ENCODE measurements at regions not wholly inside any gene's neighbourhood (a gene's known extent, or its start where the extent isn't known, plus 50 kb on each side); places are given as distances from the start of the nearest gene placed in this dataset.

DNA sequence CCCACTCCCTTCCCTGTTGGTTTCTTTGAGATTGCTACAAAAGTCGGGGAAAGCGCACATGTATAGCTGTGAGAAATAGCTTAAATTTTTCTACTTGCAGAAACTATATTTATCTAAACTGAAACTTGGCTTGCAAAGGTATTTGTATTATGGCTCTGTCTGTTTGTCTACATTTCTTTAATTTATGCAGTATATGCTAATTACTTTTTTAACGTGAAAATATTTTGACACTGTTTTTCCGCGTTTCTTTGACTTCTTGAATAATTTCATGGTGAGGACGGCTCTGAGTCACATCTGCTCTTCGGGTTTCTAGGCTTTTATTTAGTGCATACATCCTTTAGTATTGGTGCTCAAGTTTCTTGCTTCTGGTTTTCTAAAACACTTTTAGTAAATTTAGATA, 182.1 kb upstream of the ZRANB2 start:
- DNase-seq = no peak

DNA sequence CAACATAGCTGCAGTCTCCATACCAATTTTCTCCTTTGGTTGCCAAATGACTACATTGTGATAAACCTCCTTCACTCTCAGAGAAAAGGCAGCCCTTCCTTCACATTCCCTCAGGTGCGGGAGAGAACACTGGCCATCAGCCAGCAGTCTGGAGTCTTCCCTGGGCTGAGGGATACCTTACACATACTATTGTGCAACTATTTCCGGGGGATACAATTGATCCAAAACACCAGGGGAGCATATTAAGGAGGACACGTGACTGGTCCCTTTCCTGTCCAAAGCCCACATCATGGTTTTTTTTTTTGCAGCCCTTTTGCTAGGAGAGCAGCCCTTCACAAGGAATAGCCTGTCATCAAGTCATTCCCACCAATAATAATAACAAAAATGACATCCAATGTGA, 172.1 kb upstream of the ZRANB2 start:
- DNase-seq = no peak

DNA sequence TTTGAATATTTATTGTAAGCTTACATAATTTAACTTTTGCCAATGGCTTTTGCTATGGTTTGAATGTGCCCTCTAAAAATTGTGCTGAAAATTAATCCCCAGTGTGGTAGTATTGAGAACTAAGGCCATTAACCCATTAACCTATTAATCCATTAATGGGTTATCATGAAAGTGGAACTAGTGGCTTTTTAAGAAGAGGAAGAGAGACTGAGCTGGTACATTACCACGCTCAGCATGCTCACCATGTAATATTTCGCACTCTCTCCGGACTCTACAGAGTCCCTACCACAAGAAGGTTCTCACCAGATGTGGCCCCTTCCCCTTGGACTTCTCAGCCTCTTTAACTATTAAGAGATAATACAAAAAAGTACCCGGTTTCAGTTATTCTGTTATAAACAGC, 164.4 kb upstream of the ZRANB2 start:
- DNase-seq = no peak

DNA sequence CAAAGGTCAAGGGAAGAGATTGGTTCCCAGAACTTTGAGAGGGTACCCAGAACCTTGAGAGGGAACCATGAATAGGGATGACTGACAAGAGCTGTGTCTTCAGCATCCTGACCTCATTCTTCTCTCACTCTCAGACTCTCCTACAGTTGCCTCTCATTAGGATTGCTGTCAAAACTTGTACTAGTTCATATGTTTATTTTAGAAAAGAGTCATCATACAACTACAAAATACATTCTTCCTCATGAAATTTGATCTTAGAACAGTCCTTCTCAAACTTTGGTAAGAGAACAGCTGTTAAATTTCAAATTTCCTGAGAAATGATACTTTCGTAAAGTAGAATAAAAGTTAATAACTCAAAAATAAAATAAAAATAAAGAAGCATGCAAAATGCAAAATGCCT, 161.4 kb upstream of the ZRANB2 start:
- DNase-seq = no peak

DNA sequence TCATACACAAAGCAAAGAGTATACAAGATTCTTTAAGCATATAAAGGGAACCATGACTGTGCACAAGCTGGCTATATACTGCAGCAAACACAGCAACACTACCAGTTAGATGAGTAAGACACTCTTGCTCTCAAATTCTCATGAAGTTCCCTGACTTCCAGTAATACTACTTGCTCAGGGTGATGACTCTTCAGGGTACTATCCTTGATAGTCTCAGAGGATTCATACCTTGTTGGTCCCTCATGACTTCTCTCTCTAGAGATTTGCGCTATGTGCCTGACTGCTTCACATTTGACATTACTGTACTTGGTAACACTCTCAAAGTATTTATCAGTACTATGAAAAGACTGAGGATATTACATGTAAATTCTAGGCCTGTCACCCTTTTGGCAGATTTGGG, 159.8 kb upstream of the ZRANB2 start:
- no peak for DNase-seq

DNA sequence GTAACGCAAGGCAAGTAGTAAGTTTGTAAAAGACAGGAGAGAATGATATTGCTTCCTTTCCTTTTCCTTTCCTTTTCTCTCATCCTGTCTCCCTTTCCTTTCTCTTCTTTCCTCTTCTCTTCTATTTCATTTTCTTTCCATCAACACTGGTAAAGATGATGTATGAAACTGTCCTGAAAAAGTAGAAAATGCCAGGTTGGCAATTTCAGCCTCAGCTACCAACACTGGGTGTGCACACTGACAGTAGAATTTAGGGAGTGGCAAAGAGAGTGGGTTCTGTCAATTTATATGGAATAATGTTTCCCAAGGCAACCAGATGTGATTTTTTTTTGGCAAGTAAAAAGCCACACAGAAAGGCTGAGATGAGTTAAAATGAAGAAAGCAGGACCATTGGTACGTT, 155.7 kb upstream of the ZRANB2 start:
- DNase-seq = no peak

DNA sequence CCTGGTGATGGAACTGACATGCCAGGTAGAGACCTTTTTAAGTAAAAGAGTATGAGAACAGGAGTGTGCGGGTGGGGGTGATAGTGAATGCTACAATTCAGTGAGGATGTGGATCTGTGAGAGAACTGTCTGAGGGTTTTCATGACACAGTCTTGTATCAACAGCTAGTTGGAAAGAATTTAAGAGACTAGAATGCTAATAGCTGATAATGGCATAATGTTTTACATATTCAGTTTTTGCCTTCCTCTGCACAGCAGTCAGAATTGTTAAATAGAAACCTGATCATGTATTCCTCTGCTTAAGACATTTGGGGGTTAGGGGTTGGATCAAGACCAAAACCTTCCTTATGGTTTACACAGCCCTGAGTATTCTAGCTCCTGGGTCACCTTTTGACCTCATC, 152.8 kb upstream of the ZRANB2 start:
- no peak for DNase-seq

DNA sequence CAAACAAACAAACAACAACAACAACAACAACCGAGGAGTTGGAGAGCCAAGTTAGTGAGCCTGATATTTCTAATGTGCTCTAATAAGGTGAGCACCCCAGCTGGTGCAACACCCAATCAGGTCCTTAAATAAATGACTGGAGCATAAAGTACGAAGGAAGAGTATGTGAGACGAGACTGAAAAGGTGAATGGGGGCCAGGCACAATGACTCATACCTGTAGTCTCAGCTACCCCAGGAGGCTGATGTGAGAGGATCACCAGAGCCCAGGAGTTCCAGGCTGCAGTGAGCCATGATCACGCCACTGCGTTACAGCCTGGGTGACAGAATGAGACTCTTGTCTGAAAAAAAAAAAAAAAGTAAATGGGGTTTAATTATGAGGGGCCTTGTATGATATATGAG, 152.0 kb upstream of the ZRANB2 start:
- DNase-seq = no peak

DNA sequence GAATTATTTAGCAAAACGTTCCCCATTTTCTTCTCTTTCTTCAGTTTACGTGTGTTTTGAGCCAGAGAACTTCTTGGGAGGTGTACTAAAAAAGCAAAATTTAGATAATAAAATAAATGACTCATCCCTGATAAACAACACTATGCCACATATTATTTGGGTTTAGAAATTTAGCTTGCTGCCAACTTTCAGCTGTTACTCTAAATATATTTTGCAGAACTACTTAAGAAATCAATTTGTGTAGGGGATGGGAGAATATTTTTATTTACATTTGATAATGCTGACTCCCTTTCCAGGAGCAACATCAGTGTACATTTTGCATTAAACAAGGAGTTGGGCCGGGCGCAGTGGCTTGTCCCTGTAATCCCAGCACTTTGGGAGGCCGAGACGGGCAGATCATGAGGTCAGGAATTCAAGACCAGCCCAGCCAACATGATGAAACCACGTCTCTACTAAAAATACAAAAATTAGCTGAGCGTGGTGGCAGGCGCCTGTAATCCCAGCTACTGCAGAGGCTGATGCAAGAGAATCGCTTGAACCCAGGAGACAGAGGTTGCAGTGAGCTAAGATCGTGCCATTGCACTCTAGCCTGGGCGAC, 151.4 kb upstream of the ZRANB2 start:
- no peak for DNase-seq

DNA sequence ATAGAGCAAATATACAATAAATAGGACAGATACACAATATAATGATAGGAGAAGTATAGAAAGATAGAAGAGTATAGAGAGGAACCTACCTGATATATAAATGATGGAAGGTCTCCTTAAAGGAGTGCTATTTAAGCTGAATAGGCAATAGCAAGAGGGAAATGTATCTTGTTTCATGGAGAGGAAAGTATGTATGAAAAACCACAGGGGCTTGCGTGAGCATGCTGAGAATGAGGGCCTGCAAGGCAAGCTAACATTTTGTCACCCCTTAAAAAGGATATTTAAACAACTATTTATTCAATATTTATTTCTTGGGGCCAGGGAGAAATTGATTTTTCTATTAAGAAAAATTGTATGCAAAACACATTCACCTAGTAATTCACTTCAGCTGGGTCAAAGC, 150.9 kb upstream of the ZRANB2 start:
- DNase-seq = no peak

DNA sequence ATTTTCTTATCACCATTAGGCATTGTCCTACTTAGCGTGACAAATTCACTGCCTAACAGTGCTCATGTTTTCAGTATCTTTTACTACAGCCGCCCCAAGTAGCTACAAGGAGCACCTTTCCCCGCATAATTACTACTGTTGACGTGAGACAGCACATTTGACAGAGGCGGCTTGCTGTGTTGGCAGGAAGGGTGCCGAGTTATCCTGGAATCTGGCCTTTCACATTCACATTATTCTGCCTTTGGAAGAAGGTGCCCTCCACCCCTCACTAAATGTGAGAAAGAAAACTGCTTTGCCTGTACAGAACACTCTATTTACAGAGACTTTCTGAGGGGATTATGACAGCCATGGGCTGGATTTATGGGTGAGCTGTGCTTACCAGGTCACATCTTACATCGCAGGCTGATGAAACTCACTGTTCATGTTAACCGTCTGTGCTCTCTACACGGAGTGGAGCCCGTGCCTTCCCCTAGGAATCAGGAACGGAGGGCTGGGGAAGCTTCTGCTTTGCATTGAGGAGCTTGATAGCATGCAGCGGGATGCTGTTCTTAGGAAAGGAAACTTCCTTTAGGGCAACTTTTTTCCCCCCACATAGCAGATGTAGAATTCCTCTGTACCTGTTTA, 148.0 kb upstream of the ZRANB2 start:
- no peak for DNase-seq

DNA sequence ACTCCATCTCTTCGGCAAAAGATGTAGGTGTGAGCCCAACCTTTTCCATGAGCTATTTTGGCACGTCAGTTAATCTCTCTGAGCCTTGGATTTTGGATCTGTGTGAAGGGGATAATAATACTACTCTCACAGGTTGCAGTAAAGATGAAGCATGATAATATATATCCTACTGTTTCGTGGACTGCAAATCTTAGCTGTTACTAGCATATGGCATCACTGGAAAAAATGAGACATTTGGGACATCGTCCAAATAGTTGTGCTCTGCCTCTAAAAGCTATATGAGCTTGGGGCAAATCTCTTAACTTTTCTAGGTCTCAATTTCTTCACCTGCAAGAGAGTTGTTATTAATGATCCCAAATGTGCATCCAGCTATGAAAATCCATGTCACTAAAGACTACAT, 147.4 kb upstream of the ZRANB2 start:
- DNase-seq = no peak

DNA sequence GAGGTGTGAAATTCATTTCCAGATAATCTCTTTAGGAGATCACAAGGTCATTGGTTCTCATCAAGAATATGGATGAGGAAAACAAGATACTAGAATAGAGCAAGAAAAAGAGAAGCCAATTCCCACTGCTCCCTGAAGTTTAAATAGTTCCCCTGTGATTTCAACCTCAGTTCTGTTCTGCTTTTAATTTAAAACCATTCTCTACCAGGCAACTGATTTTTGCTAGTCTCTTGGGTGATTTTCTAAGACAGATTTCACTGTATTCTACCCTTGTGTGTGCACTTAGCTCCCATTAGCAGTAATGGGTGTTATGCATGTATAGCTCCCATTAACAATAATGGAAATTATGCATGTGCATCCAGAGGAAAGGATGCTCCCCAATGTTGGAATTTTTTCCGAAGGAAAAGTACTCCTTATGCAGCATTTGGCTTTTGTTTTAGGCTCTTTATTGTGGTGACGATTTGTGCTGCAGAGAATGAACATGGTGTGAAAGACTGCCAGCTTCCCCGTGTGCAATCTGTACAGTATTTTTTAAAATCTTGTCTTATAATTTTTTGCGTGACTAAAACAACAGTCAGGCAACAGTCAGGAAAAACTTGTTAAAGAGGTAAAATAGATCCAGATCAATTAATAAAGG, 144.0 kb upstream of the ZRANB2 start:
- DNase-seq = no peak

DNA sequence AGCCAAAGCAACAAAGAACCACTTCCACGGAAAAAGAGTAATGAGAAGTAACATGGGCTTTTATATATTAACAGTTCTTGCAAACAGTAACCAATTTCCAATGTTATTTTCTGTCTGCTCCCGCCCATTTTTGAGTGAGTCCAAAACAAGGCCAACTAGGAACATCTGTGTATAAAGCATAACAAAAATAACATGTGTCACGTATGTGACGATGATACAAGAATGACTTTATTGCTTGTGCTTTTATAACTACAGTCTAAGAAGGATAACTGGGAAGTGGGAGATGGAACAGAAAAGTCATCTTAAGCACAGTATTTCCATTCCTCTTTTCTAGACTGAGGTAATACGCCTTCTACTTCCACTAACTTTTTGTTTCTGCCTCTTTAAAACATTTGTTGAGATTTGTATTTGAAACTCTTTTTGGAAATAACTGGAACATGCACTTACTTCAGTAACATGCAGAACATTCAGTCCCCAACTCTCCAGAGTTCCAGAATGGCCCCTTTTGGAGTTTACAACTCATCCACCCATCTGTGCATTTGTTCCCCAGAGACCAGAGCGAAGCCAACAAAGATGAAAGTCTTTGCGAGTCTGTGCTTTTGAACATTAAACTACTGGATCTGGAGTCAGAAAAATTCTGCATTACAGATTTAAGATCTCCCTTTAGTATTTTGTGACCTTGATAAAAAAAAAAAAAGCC, 143.0 kb upstream of the ZRANB2 start:
- DNase-seq = no peak

DNA sequence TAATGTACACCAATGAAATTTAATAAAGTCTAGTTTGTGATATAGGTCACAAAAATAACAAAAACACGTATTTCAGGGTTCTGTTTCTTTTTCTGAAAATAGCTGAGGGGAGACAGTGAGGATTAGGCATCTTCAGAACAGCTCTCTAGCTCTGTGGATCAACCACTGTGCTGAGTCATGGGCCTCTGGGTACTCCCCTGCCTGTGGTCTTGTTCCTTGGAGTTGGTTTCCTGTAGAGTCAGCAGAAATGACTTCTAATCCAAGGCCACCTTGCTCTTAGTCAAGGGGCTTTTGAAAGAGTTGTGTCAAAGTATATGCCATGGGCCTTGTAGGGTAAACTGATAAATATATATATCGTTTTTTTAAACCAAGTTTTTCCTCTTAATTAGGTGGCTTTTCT, 141.8 kb upstream of the ZRANB2 start:
- DNase-seq = no peak

DNA sequence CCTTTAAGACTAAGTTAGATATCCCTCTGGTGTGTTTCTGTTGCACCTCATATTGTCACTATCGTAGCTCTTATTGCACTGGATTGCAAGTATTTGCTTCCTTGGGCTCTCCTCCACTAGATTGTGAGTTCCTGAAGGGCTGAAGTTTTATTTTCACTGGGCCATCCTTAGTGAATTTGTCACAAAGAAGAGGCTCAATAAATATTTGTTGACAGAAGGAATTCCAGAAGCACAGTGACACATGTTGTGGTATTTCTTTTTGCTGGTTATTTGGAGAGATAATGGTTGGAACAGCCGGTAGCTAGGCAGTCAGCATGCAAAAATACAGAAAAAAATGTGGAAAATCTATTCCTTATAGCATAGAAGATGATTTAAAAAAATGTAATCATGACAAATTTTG, 129.9 kb upstream of the ZRANB2 start:
- DNase-seq = no peak

DNA sequence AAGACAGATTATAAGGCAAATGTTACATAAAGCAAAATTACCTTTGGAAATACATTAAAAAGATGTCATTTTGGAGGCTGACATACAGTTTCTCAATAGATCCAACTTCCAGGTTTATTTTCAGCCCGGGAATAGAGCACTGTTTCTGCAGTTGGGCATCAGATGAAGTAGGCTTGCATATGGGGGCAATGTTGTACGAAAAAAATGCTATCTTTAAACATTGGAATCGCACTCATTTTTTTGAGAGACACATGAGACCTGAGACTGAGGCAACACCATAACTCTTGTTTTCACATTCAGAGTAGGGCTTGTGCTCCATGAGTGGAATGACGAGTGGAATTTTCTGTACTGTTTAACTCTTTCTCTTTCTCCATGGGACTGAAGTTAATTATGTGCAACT, 122.4 kb upstream of the ZRANB2 start:
- no peak for DNase-seq

DNA sequence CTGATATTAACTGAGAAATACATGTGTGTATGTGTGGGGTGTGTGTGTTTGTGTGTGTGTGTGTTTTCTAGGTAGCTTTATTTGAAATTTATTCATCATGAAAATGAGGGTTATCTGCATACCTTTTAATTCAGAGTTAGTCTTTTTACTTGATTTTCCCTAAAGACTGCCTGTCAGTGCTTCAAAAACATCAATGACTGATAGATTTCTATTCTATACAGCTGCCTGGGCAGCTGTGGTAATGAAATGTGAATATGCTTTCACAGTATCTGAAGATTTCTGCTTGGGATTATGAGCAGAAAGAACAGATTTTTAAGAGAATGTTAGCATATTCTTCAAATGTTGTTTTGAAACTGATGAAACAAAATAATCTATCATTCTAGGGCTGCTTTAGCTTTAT, 119.7 kb upstream of the ZRANB2 start:
- DNase-seq = no peak

DNA sequence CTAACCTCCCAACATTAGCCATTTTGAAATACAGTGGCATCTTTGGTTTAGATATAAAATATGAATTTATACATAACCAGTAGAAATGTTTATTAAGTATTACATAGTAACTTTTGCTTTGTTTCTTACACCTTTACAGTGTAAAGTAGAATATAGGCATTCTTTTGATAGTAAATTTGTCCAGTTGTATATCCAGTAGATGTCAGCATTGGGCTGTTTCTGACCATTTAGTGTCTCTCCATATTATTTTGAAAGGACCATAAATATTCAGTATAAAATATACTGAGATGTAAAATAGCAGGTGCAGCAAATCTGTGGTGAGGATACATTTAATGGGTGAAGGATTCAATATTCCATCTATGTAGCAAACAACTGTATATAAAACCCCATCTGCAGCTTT, 115.8 kb upstream of the ZRANB2 start:
- no peak for DNase-seq

DNA sequence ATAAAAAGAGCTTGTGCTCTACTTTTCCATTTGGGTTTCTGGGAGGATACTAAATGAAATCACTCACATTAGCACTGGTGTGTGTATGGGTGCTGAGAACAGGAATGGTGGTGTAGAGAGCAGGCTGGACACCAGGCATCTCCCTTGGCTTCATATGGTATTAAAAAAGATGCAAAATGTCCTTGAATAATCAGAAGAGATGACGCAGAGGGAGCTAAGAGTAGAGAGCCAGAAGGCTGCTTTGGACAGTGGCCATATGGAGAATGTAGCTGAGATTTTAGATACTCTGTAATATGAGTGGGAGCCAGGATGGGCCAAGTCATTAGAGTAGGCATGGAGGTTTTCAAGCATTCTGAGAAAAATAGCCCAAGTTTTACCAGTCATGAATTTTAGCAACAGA, 112.3 kb upstream of the ZRANB2 start:
- no peak for DNase-seq

DNA sequence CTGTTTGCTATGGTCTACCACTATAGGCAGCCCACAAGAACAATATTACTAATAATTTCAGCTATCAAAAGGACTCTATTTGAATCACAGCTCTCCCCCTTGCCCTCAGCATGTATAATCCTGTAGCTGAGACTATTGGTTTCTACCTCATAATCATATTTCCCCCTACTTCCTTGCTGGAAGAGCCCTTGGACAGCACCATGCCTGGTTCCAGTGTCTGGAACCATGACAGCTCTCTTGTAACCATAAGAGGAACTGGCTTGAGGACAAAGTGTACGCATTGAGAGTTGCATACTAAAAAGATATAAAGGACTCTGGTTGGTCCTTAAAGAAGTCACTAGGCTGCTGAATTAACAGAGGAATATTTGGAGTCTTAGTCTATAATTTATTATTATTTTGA, 110.7 kb upstream of the ZRANB2 start:
- DNase-seq = no peak

DNA sequence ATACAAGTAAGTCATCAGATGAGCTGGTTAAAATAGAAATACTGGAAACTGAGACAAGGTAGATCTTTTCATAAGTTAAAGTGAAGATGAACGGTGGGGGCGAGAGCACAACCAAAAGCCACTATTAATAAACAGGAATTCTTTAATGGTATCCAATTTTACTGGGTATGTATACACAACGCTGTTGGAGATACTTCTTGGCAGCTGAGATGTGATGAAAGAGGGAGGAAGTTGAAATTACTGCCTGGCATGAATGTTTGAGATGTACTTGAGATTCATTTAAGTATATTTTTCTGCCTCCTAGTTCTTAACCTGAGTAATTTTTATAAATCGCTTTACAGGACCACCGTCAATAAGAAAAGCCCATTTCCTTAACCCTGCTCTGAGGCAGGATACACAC, 110.0 kb upstream of the ZRANB2 start:
- no peak for DNase-seq

DNA sequence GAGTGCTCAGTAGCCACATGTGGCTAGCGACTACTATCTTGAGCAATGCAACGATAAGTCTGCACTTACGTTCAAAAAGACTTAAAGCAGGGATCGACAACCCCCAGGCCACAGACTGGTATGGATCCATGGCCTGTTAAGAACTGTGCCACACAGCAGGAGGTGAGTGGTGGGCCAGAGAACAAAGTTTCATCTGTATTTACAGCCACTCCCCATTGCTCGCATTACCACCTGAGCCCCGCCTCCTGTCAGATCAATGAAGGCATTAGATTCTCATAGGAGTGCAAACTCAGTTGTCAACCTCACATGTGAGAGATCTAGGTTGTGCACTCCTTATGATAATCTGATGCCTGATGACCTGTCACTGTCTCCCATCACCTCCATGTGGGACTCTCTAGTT, 103.6 kb upstream of the ZRANB2 start:
- no peak for DNase-seq

DNA sequence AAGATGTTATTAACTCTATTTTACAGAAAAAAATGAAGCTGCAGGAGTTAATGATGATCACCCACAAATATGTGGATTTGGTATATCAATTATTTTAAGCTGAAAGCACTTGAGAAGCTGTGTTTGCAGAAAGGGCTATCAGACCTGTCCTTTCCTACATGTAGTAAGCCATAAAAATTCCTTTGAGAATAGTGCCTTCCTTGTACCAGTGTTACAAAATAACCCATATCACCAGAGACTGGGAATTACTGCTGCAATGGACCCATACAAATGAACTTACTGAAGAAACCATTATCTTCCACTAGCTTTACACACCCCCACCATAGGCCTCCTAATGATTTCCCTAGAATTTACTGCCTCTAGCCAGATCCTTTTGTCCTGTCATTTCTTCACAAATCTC, 99.2 kb upstream of the ZRANB2 start:
- no peak for DNase-seq
